GM19455 (cell line): ENCODE measurements at regions not wholly inside any gene's neighbourhood (a gene's known extent, or its start where the extent isn't known, plus 50 kb on each side); places are given as distances from the start of the nearest gene placed in this dataset.
"Not testable (repeated sequence)": the region's sequence is repeated elsewhere in the genome, so short reads cannot be mapped to it uniquely, and the experiment has no call there.

Source experiments
- ATAC-seq: cut with Tn5 transposase; IDR thresholded peaks from one replicate; pipeline ENCODE4 v1.9.1; 2021; ENCODE audit not compliant: unreplicated experiment

DNA sequence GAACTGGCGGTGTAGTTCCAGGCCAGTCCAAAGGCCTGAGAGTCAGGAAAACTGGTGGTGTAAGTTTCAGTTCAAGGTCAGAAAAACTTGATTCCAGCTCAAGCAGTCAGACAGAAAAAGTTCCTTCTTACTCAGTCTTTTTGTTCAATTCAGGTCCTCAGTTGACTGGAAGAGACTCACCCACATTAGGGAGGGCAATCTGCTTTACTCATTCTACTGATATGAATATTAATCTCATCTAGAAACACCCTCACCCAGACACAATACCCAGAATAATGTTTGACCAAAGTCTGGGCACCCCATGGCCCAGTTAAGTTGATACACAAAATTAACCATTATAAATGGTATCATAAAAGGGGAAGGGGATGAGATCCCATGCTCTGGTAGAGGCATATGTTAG is 50.1 kb upstream of the LTA4H start:
- no peak for ATAC-seq

DNA sequence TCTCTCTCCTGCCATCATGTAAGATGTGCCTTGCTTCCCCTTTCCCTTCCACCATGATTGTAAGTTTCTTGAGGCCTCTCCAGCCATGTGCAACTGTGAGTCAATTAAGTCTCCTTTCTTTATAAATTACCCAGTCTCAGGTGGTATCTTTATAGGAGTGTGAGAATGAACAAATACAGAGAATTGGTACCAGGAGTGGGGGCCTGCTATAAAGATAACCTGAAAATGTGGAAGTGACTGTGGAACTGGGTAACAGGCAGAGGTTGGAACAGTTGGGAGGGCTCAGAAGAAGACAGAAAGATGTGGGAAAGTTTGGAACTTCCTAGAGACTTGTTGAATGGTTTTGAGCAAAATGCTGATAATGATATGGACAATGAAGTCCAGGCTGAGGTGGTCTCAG is 50.8 kb upstream of the LTA4H start:
- ATAC-seq: not testable (repeated sequence)

DNA sequence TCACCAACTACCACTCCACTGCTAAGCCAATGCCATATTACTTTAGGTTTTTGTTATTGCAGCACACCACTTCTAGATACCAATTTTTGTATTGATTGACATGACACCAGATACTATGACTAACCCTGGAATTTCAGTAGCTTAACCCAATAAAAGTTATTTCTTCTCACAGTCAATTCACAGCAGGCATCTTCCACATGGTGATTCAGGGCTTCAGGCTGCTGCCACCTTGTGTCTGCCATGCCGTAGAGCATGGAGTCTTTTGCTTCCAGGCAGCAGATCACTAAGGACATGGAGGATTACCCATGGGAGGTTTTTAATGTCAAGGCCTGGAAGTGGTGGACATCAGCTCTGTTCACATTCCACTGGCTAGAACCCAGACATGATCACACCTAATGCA is 56.4 kb upstream of the LTA4H start:
- ATAC-seq: no peak

DNA sequence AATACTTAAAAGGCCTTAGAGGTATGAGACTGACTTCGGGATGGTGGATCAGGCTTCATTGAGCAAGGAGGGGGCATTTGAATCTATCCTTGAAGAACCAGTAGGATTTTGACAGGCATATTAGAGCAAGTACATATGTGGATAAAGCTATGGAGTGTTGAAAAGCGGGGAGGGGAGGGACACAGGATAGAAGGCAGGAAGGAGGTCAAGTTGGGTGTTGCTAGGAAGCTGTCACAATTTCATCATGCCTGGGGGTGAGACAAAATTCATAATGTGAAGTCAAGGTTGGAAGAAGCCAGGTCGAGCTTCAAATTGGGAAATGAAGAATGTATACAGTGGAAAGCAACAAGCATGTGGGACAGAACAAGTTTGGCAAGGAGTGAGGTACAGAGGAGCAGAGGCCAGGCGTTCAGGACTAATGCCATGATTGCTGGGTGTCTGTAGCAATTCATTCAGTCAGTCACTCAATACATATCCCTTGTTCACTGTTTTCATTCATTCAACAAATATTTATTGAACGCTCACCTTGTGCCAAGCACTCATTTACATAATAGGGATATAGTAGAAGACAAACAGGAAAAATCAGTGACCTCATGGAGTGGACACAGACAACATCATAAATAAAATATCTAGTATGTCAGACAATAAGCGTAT is 58.3 kb upstream of the LTA4H start:
- no peak for ATAC-seq

DNA sequence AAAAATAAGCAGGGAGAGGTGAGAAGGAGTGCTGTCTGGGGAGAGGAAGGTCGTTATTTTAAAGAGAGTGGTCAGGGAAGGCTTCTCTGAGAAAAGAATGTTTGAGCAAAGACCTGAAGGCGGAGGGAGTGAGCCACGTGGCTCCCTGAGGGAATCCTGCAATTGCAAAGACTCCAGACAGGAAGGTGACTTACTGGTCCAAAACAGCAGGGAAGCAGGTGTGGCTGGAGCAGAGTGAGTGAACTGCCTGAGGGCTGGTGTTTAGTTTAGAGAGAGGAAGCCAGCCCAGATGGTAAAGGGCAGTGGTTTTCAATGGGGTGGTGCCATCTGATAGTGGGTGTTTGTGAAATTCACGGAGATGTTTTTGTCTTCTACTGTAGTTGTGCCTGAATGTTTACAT is 58.8 kb upstream of the LTA4H start:
- ATAC-seq: no peak

DNA sequence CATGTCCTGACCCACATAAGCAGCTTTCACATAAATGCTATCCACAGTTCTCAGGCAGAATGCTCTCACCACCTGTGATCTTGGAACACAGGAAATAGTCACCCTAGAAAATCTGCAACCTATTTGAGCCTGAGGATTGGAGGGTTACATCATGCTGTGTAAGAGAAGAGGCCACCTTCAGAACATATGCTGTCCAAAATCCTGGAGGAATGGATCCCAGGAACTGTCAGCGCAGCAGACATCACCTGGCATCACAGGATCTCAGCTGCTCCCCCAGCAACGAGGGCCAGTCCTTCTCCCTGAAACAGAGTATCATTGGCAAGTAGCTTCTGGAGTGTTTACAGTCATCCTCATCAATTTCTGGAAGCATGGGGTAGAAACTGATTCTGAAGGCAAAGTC is 63.2 kb upstream of the LTA4H start:
- ATAC-seq: no peak

DNA sequence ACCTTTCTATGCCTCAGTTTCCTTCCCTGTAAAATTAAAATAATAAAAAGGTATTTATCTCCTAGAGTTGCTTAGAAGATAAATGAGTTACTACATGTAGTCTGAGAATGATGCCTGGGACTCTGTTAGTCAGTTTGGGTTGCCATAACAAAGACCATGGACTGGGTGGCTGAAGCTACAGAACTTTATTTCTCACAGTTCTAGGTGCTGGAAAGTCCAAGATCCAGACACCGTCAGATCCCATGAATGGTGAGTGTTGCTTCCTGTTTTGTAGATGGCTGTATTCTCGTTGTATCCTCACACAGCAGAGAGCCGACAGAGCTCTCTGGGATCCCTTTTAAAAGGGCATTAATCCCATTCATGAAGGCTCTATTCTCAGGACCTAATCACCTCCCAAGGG is 64.0 kb upstream of the LTA4H start:
- ATAC-seq: no peak

DNA sequence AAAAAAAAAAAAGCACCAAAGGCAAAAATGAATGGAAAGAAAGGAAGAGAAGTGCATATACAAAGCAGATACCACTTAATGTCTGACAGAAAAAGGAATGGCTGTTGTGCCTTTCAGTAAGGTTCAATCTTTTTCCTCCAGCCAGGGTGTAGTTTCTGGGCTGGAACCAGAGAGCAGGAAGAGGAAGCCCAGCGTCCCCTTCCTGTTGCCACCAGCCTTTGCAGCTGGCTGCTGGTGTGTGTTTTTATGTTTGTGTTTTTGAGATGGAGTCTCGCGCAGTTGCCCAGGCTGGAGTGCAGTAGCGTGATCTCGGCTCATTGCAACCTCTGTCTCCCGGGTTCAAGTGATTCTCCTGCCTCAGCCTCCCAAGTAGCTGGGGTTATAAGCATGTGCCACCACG is 64.6 kb upstream of the LTA4H start:
- ATAC-seq: no peak

DNA sequence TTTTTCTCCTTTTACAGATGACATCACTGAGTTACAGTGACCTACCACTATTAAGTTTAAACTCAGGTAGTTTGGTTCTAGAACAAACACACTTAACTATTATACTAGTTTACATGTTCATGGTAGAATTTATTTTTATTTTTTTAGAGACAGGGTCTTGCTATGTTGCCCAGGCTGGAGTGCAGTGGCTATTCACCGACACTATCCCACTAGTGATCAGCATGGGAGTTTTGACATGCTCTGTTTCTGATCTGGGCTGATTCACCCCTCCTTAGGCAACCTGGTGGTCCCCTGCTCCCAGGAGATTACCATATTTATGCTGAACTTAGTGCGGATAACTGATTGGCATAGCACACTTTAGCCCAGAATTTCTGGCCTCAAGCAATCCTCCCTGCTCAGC is 66.4 kb upstream of the LTA4H start:
- ATAC-seq: no peak

DNA sequence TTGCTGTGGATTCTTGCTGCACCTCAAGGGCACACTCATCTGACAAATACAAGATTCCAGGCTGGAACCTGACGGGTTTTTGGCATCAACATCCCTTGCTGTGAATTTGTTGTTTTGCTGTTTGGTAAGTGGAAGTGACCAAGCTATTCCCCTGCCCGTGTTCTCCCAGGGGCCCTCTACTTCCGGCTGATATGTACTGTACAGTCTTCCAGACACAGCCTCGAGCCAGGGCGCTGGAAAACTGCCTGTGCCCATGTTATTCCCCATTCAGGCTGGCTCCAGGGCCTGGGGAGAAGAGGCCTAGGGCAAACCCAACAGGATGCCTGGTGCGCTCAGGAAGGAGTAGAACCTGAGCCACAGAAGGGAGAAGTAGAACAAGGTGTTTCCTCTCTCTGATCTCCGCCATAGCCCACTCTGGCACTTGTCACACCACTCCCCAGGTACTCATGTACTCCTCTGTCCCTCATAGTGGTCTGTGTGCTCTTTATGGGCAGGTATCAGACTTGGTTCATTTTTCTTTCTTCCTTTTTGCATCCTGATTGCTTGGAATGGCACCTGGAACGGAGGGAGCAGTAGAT is 67.8 kb upstream of the LTA4H start:
- ATAC-seq: no peak

DNA sequence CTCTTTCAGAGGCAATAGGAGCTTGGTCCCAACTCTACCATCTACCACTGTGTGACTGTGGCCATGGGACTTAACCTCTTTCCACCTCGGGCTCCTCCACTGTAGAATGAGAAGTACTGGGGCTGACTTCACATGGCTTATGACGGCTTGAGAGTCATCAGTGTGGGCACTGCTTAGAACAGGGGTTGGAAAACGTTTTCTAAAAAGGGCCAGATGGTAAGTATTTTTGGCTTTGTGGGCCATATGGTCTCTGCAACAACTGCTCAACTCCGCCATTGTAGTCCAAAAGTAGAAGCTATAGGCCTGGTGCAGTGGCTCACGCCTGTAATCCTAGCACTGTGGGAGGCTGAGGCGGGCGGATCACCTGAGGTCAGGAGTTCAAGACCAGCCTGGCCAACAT is 69.2 kb upstream of the LTA4H start:
- no peak for ATAC-seq

DNA sequence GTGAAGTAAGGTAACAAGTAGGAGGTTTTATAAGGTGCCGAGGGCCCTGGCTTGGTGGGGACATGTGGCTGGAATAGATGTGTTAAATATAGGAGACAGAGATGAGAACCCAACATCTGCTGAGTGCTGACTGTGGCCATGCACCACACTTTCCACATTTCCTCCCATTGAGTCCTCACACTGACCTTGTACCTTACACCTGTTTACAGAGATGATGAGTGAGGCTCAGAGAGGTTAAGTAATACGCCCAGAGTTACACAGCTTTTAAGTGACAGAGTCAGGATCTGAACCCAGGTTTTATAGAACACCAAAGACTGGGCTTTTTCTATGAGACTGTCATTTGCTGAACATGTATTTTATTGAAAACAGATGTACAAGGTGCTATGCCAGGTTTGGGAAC is 70.8 kb upstream of the LTA4H start:
- ATAC-seq: no peak

DNA sequence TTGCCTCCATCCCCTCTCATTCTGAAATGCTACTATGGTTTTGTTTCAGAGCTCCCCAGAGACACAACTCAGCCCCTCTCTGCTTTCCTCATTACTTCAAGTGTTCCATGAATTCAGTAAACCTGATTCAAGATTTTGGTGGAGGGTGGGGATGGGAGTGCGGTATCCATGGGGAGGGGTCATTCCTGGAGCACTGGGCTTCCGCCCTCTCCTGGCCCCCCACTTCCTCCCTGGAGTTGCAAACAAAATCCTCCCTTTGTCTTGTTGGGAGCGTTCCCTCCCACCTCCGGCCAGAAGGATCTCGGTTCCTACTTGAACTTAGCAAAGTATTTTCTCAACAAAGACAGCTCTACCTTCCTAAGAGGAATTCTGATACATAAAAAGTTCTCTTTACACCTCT is 71.8 kb upstream of the LTA4H start:
- ATAC-seq: no peak

DNA sequence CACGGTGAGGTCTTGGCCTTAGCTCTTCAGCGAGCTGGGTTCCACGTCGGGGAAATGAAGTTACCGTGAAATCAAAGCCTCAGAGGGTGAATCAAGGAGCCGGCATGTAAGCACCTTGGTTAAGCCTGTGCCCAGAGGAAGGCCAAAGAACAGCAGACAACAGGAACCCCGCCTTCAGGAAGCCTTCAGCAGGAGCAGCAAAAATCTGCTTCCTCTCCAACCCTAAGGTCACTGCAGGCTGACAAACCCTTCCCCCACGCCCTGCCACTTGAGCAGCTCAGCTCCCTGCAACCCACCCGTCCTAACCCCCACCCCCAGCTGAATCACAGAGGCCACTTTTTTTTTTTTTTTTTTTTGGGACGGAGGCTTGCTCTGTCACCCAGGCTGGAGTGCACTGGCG is 72.9 kb upstream of the LTA4H start:
- no peak for ATAC-seq

DNA sequence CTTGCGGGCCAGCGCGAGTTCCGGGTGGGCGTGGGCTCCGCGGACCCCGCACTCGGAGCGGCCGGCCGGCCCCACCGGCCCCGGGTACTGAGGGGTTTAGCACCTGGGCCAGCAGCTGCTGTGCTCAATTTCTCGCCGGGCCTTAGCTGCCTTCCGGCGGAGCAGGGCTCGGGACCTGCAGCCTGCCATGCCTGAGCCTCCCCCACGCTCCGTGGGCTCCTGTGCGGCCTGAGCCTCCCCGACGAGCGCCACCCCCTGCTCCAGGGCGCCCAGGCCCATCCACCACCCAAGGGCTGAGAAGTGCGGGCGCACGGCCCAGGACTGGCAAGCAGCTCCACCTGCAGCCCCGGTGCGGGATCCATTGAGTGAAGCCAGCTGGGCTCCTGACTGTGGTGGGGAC is 73.6 kb upstream of the LTA4H start:
- ATAC-seq: not testable (repeated sequence)

DNA sequence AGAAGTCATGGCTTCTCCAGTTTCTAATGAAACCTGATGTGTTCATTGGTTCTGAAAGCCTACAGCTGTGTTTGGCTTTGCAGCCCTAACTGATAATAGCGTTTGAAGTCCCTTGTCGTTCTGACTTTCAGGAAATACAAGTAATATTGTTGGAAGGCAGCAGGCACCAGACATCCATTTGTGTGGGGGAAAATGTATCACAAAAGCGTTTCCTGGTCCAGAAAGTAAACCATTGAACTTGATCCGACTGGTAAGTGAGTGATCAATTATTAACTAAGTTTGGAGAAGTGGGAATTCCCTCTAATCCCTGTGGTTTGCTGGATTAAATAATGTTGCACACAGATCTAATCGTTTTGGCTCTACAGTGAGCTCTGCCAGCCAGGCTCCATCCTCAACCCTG is 77.3 kb upstream of the LTA4H start:
- no peak for ATAC-seq

DNA sequence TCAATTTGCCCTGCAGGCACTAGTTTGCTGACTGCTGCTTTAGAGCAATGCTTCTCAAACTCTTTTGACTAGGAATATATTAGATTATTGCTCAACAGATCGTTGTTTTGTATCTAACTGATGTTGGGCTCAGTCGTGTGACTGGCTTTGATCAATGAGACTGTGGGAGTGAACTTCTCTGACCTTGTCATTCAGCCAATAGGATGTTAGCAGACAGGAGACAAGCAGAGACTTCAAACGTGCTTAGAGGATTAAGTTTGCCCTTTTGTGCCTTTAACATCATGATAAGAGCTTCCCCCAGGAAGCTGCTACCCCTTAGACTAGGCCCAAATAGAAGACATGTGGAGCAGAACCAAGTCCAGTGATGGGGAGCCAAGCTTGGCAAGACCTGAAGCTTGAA is 76.7 kb upstream of the ELK3 start:
- ATAC-seq: no peak

DNA sequence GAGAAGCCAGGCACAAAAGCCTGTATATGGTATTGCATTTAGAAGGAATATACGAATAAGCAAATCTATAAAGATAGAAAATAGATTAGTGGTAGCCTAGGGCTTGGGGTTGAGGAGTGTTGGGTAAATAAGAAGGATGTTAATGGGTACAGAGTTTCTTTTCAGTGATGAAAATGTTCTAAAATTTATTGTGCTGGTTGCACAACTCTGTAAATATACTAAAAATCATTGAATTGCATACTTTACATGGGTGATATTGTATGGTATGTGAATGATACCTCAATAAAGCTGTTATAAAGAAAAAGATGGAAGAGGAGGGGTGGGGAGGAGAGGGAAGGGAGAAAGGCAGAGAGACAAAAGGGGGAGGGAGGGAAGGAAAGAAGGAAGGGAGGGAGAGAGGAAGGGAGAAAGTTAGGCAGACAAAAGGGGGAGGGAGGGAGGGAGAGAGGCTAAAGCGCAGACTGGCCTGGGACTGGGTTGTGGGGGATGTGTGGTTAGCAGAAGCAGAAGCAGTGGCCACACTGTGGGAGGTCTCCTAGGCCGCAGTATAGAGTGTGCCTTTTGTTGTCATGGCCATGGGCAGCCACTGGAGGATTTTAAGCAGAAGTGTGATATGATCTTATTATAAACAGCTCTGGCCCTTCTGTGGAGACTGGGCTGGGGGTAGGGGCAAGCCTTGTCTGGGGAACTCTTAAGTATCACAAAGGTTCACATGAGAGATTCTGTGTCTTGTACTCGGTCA is 73.6 kb upstream of the ELK3 start:
- peak; percentile 88 for ATAC-seq

DNA sequence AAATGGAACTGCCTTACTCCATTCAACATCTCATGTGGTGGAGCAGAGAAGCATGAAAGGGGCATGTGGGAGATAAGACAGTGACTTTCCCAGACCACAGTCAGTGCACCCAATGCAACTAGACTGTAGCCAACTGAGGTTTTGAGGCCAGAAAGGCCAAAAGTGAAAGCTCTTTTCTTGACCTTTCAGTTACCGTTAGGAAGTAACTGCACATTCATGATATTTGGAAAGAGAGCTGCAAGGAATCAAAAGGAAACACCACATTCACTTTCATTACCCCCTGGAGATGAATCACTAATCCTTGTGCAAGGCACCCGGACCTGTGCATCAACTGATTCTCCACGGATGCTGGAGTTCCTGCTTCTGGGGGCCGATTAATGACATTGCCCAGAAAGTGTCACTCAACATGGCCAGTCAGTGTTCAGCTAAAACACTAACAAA is 72.9 kb upstream of the ELK3 start:
- peak; percentile 72 for ATAC-seq

DNA sequence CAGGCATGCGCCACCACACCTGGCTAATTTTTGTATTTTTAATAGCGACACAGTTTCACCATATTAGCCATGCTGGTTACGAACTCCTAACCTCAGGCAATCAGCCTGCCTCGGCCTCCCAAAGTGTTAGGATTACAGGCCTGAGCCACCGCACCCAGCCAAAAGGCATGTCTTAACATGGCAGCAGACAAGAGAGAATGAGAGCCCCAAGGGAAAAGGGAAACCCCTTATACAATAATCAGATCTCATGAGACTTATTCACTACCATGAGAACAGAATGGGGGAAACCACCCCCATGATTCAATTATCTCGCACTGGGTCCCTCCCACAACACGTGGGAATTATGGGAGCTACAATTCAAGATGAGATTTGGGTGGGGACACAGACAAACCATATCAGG is 65.9 kb upstream of the ELK3 start:
- ATAC-seq: not testable (repeated sequence)

DNA sequence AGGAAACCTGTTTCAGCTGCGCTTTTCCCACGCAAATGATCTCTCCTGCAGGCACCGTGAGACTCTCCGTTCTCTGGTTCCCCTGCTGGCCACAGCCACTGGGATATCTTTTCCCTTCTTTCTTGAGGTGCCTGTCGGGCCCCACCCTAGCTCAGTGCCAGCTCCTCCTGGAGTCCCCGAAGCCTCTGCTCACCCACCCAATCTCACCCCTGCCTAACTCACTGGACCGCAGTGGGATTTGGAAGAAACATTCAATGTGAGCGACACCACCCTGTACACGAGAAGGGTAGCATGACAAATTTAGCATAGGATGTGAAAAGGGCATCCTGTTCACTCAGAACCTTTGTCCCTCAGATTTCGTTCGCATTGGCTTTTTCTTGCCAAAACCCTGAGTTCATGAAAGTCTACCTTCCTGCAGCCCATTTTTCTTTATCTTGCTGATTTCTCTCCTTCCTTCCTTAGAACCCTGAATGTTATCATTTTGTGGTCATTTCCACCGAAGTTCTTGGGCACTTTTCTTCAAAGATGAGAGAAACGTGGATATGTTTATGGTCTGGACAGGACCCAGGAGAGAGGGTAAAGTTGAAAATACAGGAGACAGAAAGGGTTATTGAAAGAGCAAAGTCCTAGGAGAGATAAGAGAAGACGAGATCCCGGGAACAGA is 63.6 kb upstream of the ELK3 start:
- ATAC-seq: no peak

DNA sequence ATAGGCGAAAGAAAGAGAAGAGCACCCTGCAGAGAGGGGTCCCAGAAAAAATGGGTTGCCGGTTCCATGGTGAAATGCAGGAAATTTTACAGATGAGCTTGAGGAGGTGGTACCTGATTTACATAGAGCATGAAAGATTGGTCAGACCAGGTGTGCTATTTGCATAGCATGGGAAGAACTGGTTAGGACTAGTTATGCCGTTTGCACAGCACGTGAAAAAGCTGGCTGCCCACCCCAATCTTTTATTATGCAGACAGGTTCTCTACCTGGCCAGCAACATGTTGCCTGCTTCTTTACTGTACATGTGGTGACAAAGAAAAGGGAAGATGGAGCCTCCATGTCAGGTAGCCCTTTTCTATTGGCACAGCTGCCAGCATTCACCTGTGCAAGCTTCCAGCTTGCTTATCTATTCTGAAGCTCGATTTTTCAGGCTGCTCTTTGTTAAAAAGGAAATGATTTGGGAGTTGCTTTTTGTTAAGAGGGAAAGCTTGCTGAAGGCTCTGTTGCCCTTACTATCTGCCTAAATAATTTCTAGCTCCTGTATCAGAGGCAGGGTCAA is 62.9 kb upstream of the ELK3 start:
- no peak for ATAC-seq
